Neural progenitor cell (in vitro differentiated cells): ENCODE measurements at regions not wholly inside any gene's neighbourhood (a gene's known extent, or its start where the extent isn't known, plus 50 kb on each side); places are given as distances from the start of the nearest gene placed in this dataset.

Experiments used
- DNase-seq: peaks from one replicate; pipeline ENCODE4 v3.0.0-alpha.2; 2016; ENCODE audit warnings: low spot score
- H2AFZ ChIP-seq: fragments of 200-600 bp; sonication (generic); replicated peaks from 2 replicates; pipeline ENCODE4 v1.6.1; 2016; ENCODE audit warnings: antibody characterized with exemption
- H3F3A ChIP-seq: fragments of 200-600 bp; sonication (generic); 2 replicates; pipeline ENCODE4 v1.6.1; 2016; ENCODE audit warnings: antibody characterized with exemption, low read depth
- H3K27ac ChIP-seq: fragments of 200-600 bp; sonication (generic); 2 replicates; pipeline ENCODE4 v1.5.1; 2016; ENCODE audit warnings: mild to moderate bottlenecking
- H3K27me3 ChIP-seq: fragments of 200-600 bp; sonication (generic); 2 replicates; pipeline ENCODE4 v1.6.1; 2016; ENCODE audit warnings: mild to moderate bottlenecking, moderate library complexity
- H3K36me3 ChIP-seq: fragments of 200-600 bp; sonication (generic); 2 replicates; pipeline ENCODE4 v1.5.1; 2016
- H3K4me1 ChIP-seq: fragments of 200-600 bp; sonication (generic); 2 replicates; pipeline ENCODE4 v1.6.1; 2016; ENCODE audit warnings: mixed run types
- H3K4me2 ChIP-seq: fragments of 200-600 bp; sonication (generic); 2 replicates; pipeline ENCODE4 v1.6.1; 2016
- H3K4me3 ChIP-seq: fragments of 200-600 bp; sonication (generic); 2 replicates; pipeline ENCODE4 v1.5.1; 2016
- H3K79me2 ChIP-seq: fragments of 200-600 bp; sonication (generic); 2 replicates; pipeline ENCODE4 v1.6.1; 2016; ENCODE audit warnings: low read depth
- H3K9ac ChIP-seq: fragments of 200-600 bp; sonication (generic); 2 replicates; pipeline ENCODE4 v1.6.1; 2016
- H3K9me3 ChIP-seq: fragments of 200-600 bp; sonication (generic); 2 replicates; pipeline ENCODE4 v1.5.1; 2016; ENCODE audit warnings: low read depth
- H4K20me1 ChIP-seq: fragments of 200-600 bp; sonication (generic); 2 replicates; pipeline ENCODE4 v1.6.1; 2016; ENCODE audit warnings: low read depth
- H3K27ac Mint-ChIP-seq: 3 replicates; pipeline ENCODE4 v1.8.0; 2021; ENCODE audit warnings: mixed read lengths
- H3K27me3 Mint-ChIP-seq: 2 replicates; pipeline ENCODE4 v1.8.0; 2022; ENCODE audit warnings: low read depth, mild to moderate bottlenecking, inconsistent platforms, moderate library complexity, mixed read lengths; ENCODE audit not compliant: insufficient read depth
- H3K36me3 Mint-ChIP-seq: 3 replicates; pipeline ENCODE4 v1.8.0; 2021; ENCODE audit warnings: mixed read lengths
- H3K4me1 Mint-ChIP-seq: 3 replicates; pipeline ENCODE4 v1.8.0; 2021; ENCODE audit warnings: mixed read lengths
- H3K4me3 Mint-ChIP-seq: 3 replicates; pipeline ENCODE4 v1.8.0; 2021; ENCODE audit warnings: mild to moderate bottlenecking, moderate library complexity, mixed read lengths
- H3K9me3 Mint-ChIP-seq: 3 replicates; pipeline ENCODE4 v1.8.0; 2020; ENCODE audit warnings: mixed read lengths
- EZH2 ChIP-seq: fragments of 200-600 bp; sonication (generic); IDR thresholded peaks from 2 replicates; pipeline ENCODE4 v1.6.1; 2017; ENCODE audit warnings: antibody characterized with exemption, mild to moderate bottlenecking, moderate library complexity
- EZH2phosphoT487 ChIP-seq: fragments of 200-600 bp; sonication (generic); IDR thresholded peaks from 2 replicates; pipeline ENCODE4 v1.6.1; 2017; ENCODE audit warnings: antibody characterized with exemption
- TF ChIP-seq, protein P1 (sequence below): fragments of 200-600 bp; sonication (generic); IDR thresholded peaks from 2 replicates; pipeline ENCODE4 v1.5.1; 2017; ENCODE audit warnings: antibody characterized with exemption, mild to moderate bottlenecking

- peaks cover 6% of the 10 kb centered on the region for H3K36me3 Mint-ChIP-seq
- no peaks in the 10 kb centered on the region for H4K20me1 ChIP-seq
- no peak overlapping the region for H3K9ac ChIP-seq
- H3K9me3 Mint-ChIP-seq: peaks cover 44% of the 10 kb centered on the region
- H3K27ac ChIP-seq: no peak overlapping the region
- no peak overlapping the region for H3K4me3 Mint-ChIP-seq
- peaks cover 8% of the 10 kb centered on the region for H3K9me3 ChIP-seq
- H3K79me2 ChIP-seq: no peaks in the 10 kb centered on the region
- H3K4me1 Mint-ChIP-seq: peaks cover 2% of the 10 kb centered on the region
- H3K4me2 ChIP-seq: no peak overlapping the region
- H3K27ac Mint-ChIP-seq: no peak overlapping the region
- H3F3A ChIP-seq: no peaks in the 10 kb centered on the region
- no peaks in the 10 kb centered on the region for H3K4me1 ChIP-seq
- H3K4me3 ChIP-seq: no peak overlapping the region
- no peak overlapping the region for H2AFZ ChIP-seq
- H3K36me3 ChIP-seq: no peaks in the 10 kb centered on the region
- TF ChIP-seq EZH2: no peak
- no peak for TF ChIP-seq EZH2phosphoT487
- TF ChIP-seq, protein P1, sequence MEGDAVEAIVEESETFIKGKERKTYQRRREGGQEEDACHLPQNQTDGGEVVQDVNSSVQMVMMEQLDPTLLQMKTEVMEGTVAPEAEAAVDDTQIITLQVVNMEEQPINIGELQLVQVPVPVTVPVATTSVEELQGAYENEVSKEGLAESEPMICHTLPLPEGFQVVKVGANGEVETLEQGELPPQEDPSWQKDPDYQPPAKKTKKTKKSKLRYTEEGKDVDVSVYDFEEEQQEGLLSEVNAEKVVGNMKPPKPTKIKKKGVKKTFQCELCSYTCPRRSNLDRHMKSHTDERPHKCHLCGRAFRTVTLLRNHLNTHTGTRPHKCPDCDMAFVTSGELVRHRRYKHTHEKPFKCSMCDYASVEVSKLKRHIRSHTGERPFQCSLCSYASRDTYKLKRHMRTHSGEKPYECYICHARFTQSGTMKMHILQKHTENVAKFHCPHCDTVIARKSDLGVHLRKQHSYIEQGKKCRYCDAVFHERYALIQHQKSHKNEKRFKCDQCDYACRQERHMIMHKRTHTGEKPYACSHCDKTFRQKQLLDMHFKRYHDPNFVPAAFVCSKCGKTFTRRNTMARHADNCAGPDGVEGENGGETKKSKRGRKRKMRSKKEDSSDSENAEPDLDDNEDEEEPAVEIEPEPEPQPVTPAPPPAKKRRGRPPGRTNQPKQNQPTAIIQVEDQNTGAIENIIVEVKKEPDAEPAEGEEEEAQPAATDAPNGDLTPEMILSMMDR: no peak
- DNase-seq: no peak
- no peaks in the 10 kb centered on the region for H3K27me3 Mint-ChIP-seq
- H3K27me3 ChIP-seq: no peaks in the 10 kb centered on the region
Measured at GRCh38 chr4:19293080-19293479, 958.6 kb upstream of the SLIT2 start.

GRCh38 chr4:19286924-19287323 lies 964.8 kb upstream of the SLIT2 start:
- H3K4me1 ChIP-seq: no peaks in the 10 kb centered on the region
- no peak overlapping the region for H3K9ac ChIP-seq
- H3K27ac ChIP-seq: no peak overlapping the region
- H3K4me3 Mint-ChIP-seq: no peak overlapping the region
- no peaks in the 10 kb centered on the region for H3F3A ChIP-seq
- H3K36me3 ChIP-seq: no peaks in the 10 kb centered on the region
- no peaks in the 10 kb centered on the region for H3K27me3 ChIP-seq
- H3K36me3 Mint-ChIP-seq: peaks cover 3% of the 10 kb centered on the region
- no peak for TF ChIP-seq EZH2
- TF ChIP-seq, protein P1: no peak
- no peak for TF ChIP-seq EZH2phosphoT487
- no peak overlapping the region for H3K4me3 ChIP-seq
- H2AFZ ChIP-seq: no peak overlapping the region
- no peak for DNase-seq
- peaks cover 31% of the 10 kb centered on the region for H3K9me3 Mint-ChIP-seq
- no peaks in the 10 kb centered on the region for H3K4me1 Mint-ChIP-seq
- no peak overlapping the region for H3K4me2 ChIP-seq
- no peaks in the 10 kb centered on the region for H3K27me3 Mint-ChIP-seq
- peaks cover 9% of the 10 kb centered on the region for H3K9me3 ChIP-seq
- no peak overlapping the region for H3K27ac Mint-ChIP-seq
- H4K20me1 ChIP-seq: no peaks in the 10 kb centered on the region
- H3K79me2 ChIP-seq: no peaks in the 10 kb centered on the region

- no peak overlapping the region for H3K4me3 Mint-ChIP-seq
- H3K4me1 Mint-ChIP-seq: no peaks in the 10 kb centered on the region
- Histone ChIP-seq H2AFZ (no peak overlapping the region), H3K9ac (no peak overlapping the region), H3K27me3 (no peaks in the 10 kb centered on the region), H3K4me3 (no peak overlapping the region), H3K4me2 (no peak overlapping the region), H3K27ac (no peak overlapping the region), H3K36me3 (no peaks in the 10 kb centered on the region), H3K4me1 (no peaks in the 10 kb centered on the region), H3K79me2 (no peaks in the 10 kb centered on the region), H4K20me1 (no peaks in the 10 kb centered on the region), H3K9me3 (peaks cover 12% of the 10 kb centered on the region), H3F3A (no peaks in the 10 kb centered on the region)
- peaks cover 33% of the 10 kb centered on the region for H3K9me3 Mint-ChIP-seq
- no peaks in the 10 kb centered on the region for H3K27me3 Mint-ChIP-seq
- TF ChIP-seq EZH2phosphoT487 (no peak), EZH2 (no peak)
- TF ChIP-seq, protein P1: no peak
- peaks cover 5% of the 10 kb centered on the region for H3K36me3 Mint-ChIP-seq
- H3K27ac Mint-ChIP-seq: no peak overlapping the region
- no peak for DNase-seq
Measured at GRCh38 chr4:19285146-19285545, 966.6 kb upstream of the SLIT2 start.
